ENCODE measurements at regions not wholly inside any gene's neighbourhood (a gene's known extent, or its start where the extent isn't known, plus 50 kb on each side); places are given as distances from the start of the nearest gene placed in this dataset.
"Not testable (repeated sequence)": the region's sequence is repeated elsewhere in the genome, so short reads cannot be mapped to it uniquely, and the experiment has no call there.

- DNase-seq = no peak
Observed at GRCh38 chr12:71385155-71385554, 54.4 kb upstream of the LGR5 start.

- not testable (repeated sequence) for DNase-seq
Observed at GRCh38 chr12:71376711-71377355, 62.8 kb upstream of the LGR5 start.

GRCh38 chr12:71371122-71371521 is 68.5 kb upstream of the LGR5 start:
- no peak for DNase-seq

GRCh38 chr12:71360013-71360412 is 79.6 kb upstream of the LGR5 start:
- DNase-seq = no peak

- DNase-seq = no peak
Observed at GRCh38 chr12:71356569-71356968, 83.0 kb upstream of the LGR5 start.

- DNase-seq = no peak
Observed at GRCh38 chr12:71354871-71355270, 84.7 kb upstream of the LGR5 start.

GRCh38 chr12:71353607-71354006 is 86.0 kb upstream of the LGR5 start:
- DNase-seq = no peak

- no peak for DNase-seq
Observed at GRCh38 chr12:71349950-71350349, 89.6 kb upstream of the LGR5 start.

- no peak for DNase-seq
Observed at GRCh38 chr12:71338933-71339332, 100.7 kb upstream of the LGR5 start.

GRCh38 chr12:71335963-71336257 is 103.7 kb upstream of the LGR5 start:
- DNase-seq = no peak

- no peak for DNase-seq
Observed at GRCh38 chr12:71335151-71335962, 104.2 kb upstream of the LGR5 start.

- no peak for DNase-seq
Observed at GRCh38 chr12:71333418-71333817, 106.2 kb upstream of the LGR5 start.

- no peak for DNase-seq
Observed at GRCh38 chr12:71329956-71330355, 109.6 kb upstream of the LGR5 start.

- DNase-seq = no peak
Observed at GRCh38 chr12:71321531-71321930, 118.1 kb upstream of the LGR5 start.

- no peak for DNase-seq
Observed at GRCh38 chr12:71321130-71321529, 118.5 kb upstream of the LGR5 start.

- no peak for DNase-seq
Observed at GRCh38 chr12:71315328-71315985, 124.1 kb upstream of the LGR5 start.

GRCh38 chr12:71312768-71313403 is 126.7 kb upstream of the LGR5 start:
- no peak for DNase-seq

- not testable (repeated sequence) for DNase-seq
Observed at GRCh38 chr12:71311611-71312010, 128.0 kb upstream of the LGR5 start.

GRCh38 chr12:71306808-71307207 is 132.8 kb upstream of the LGR5 start:
- DNase-seq = no peak

GRCh38 chr12:71304306-71304705 is 135.3 kb upstream of the LGR5 start:
- no peak for DNase-seq

- no peak for DNase-seq
Observed at GRCh38 chr12:71303199-71303598, 136.4 kb upstream of the LGR5 start.

GRCh38 chr12:71300772-71301675 is 138.6 kb upstream of the LGR5 start:
- no peak for DNase-seq

Measured in midbrain (tissue), 1 donor.